Endodermal cell (in vitro differentiated cells): ENCODE measurements at regions not wholly inside any gene's neighbourhood (a gene's known extent, or its start where the extent isn't known, plus 50 kb on each side); places are given as distances from the start of the nearest gene placed in this dataset.

ENCODE experiments used
- DNase-seq: peaks from one replicate; pipeline ENCODE4 v3.0.0-alpha.2; 2017
- H3K27ac ChIP-seq: 2 replicates; pipeline ENCODE4 v1.5.1; 2013; ENCODE audit warnings: mild to moderate bottlenecking, low read depth, low read length, moderate library complexity
- H3K27me3 ChIP-seq: 2 replicates; pipeline ENCODE4 v1.6.1; 2013; ENCODE audit warnings: mild to moderate bottlenecking, low read length, moderate library complexity; ENCODE audit not compliant: insufficient read depth, control insufficient read depth, poor library complexity, severe bottlenecking
- H3K36me3 ChIP-seq: 2 replicates; pipeline ENCODE4 v1.7.0; 2013; ENCODE audit warnings: mild to moderate bottlenecking, low read length, moderate library complexity; ENCODE audit not compliant: control insufficient read depth, insufficient read depth
- H3K4me1 ChIP-seq: one replicate; pipeline ENCODE4 v1.7.0; 2013; ENCODE audit warnings: low read length; ENCODE audit not compliant: control insufficient read depth, insufficient read depth
- H3K4me3 ChIP-seq: 2 replicates; pipeline ENCODE4 v1.5.1; 2013; ENCODE audit warnings: mild to moderate bottlenecking, low read length, moderate library complexity
- H3K9ac ChIP-seq: 2 replicates; pipeline ENCODE4 v1.6.1; 2013; ENCODE audit warnings: mild to moderate bottlenecking, low read length, moderate library complexity; ENCODE audit not compliant: poor library complexity, severe bottlenecking; ENCODE audit errors: extremely low read depth
- H3K9me3 ChIP-seq: 2 replicates; pipeline ENCODE4 v1.6.1; 2013; ENCODE audit warnings: mild to moderate bottlenecking, low read length, moderate library complexity; ENCODE audit not compliant: control insufficient read depth
- H3K27ac Mint-ChIP-seq: 2 replicates; pipeline ENCODE4 v1.8.0; 2020; ENCODE audit warnings: mixed read lengths
- H3K27me3 Mint-ChIP-seq: 2 replicates; pipeline ENCODE4 v1.8.0; 2021; ENCODE audit warnings: mild to moderate bottlenecking, mixed read lengths; ENCODE audit not compliant: insufficient read depth
- H3K36me3 Mint-ChIP-seq: 2 replicates; pipeline ENCODE4 v1.8.0; 2020; ENCODE audit warnings: low read depth, mixed read lengths
- H3K4me1 Mint-ChIP-seq: 2 replicates; pipeline ENCODE4 v1.8.0; 2020; ENCODE audit warnings: mixed read lengths
- H3K4me3 Mint-ChIP-seq: 2 replicates; pipeline ENCODE4 v1.8.0; 2020; ENCODE audit warnings: mild to moderate bottlenecking, moderate library complexity, mixed read lengths
- H3K9me3 Mint-ChIP-seq: 2 replicates; pipeline ENCODE4 v1.8.0; 2020; ENCODE audit warnings: mild to moderate bottlenecking, mixed read lengths
- WGBS, 2 experiments: methylation state at CpG; one replicate each; pipeline versions ENCODE4 v1.1.5 to v1.1.7; 2013; ENCODE audit warnings: missing lambda C conversion rate in 2 of 2, mixed read lengths in 1 of 2; ENCODE audit not compliant: insufficient coverage in 1 of 2, insufficient read length in 1 of 2; 5-methylcytosine and 5-hydroxymethylcytosine counted together
- TF ChIP-seq, protein P1 (sequence below): fragments of 200-600 bp; sonication (generic); conservative IDR thresholded peaks from 2 replicates; pipeline ENCODE4 v1.5.0; 2021; ENCODE audit warnings: antibody characterized with exemption, mild to moderate bottlenecking

GRCh38 chr7:94330269-94331020, 64.2 kb upstream of the COL1A2 start:
- TF ChIP-seq, protein P1, sequence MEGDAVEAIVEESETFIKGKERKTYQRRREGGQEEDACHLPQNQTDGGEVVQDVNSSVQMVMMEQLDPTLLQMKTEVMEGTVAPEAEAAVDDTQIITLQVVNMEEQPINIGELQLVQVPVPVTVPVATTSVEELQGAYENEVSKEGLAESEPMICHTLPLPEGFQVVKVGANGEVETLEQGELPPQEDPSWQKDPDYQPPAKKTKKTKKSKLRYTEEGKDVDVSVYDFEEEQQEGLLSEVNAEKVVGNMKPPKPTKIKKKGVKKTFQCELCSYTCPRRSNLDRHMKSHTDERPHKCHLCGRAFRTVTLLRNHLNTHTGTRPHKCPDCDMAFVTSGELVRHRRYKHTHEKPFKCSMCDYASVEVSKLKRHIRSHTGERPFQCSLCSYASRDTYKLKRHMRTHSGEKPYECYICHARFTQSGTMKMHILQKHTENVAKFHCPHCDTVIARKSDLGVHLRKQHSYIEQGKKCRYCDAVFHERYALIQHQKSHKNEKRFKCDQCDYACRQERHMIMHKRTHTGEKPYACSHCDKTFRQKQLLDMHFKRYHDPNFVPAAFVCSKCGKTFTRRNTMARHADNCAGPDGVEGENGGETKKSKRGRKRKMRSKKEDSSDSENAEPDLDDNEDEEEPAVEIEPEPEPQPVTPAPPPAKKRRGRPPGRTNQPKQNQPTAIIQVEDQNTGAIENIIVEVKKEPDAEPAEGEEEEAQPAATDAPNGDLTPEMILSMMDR, result no peak
- H3K36me3 Mint-ChIP-seq, result no peaks in the 10 kb centered on the region
- no peak overlapping the region for H3K27ac Mint-ChIP-seq
- Histone ChIP-seq H3K9me3 (no peaks in the 10 kb centered on the region), H3K4me3 (no peak overlapping the region), H3K36me3 (no peaks in the 10 kb centered on the region), H3K4me1 (no peaks in the 10 kb centered on the region), H3K27me3 (peaks cover 52% of the 10 kb centered on the region), H3K9ac (no peak overlapping the region), H3K27ac (no peak overlapping the region)
- peaks cover 6% of the 10 kb centered on the region for H3K9me3 Mint-ChIP-seq
- peaks cover 6% of the 10 kb centered on the region for H3K4me1 Mint-ChIP-seq
- no peak overlapping the region for H3K4me3 Mint-ChIP-seq
- no peak for DNase-seq
- 79 to 80% methylated on average over 3 to 7 of the region's 7 CpGs for WGBS, 2 experiments
- H3K27me3 Mint-ChIP-seq, result peaks cover 42% of the 10 kb centered on the region

DNA sequence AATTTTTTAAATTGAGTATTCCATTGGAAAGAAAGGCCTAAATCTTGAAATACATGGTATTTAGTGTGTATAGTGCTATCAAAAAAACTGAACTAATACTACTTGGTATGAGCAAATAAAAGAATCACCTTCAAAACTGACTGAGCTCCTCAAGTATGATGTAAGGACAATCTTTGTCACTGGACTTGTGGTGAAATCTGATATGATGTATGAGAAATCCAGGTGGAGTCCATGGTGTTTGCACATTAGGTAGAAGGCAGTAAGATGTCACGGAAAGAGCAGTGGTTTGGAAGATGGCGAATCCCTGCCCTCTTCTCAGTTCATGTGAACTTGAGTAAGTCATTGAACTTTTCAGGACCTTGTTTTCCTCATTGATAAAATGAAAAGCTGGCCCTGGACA, 62.1 kb upstream of the COL1A2 start:
- H3K9ac ChIP-seq, result no peak overlapping the region
- H3K9me3 ChIP-seq, result no peaks in the 10 kb centered on the region
- DNase-seq, result no peak
- Mint-ChIP-seq H3K4me1 (peaks cover 18% of the 10 kb centered on the region), H3K36me3 (no peaks in the 10 kb centered on the region), H3K27ac (no peak overlapping the region), H3K27me3 (peaks cover 56% of the 10 kb centered on the region), H3K4me3 (no peak overlapping the region), H3K9me3 (no peaks in the 10 kb centered on the region)
- H3K27ac ChIP-seq, result no peak overlapping the region
- H3K36me3 ChIP-seq, result no peaks in the 10 kb centered on the region
- TF ChIP-seq, protein P1, result no peak
- 98 to 100% methylated on average over 2 of the region's 2 CpGs for WGBS, 2 experiments
- H3K27me3 ChIP-seq, result peaks cover 65% of the 10 kb centered on the region
- H3K4me1 ChIP-seq, result no peaks in the 10 kb centered on the region
- no peak overlapping the region for H3K4me3 ChIP-seq

DNA sequence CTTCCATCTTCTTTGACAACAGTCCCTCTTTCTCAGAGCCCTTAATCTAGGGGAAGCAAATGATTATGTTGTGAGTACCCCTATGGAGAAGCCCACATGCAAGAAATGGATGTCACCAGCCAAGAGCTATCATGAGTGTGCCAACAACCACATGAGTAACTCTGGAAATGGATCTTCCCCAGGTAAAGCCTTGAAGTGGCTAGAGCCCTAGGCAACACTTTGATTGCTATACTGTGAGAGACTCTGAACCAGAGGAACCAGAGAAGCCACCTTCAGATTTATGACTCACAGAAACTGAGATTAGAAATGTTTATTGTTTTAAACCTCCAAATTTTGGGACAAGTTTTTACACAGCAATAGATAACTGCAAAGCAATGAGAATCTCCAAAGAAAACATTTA, 60.9 kb upstream of the COL1A2 start:
- no peaks in the 10 kb centered on the region for H3K9me3 ChIP-seq
- TF ChIP-seq, protein P1, result no peak
- H3K4me1 ChIP-seq, result peaks cover 3% of the 10 kb centered on the region
- H3K4me1 Mint-ChIP-seq, result peaks cover 29% of the 10 kb centered on the region
- no peak overlapping the region for H3K27ac ChIP-seq
- no peak overlapping the region for H3K4me3 ChIP-seq
- no peak overlapping the region for H3K27ac Mint-ChIP-seq
- no peaks in the 10 kb centered on the region for H3K36me3 ChIP-seq
- DNase-seq, result no peak
- no peaks in the 10 kb centered on the region for H3K9me3 Mint-ChIP-seq
- H3K27me3 Mint-ChIP-seq, result peaks cover 66% of the 10 kb centered on the region
- H3K9ac ChIP-seq, result no peak overlapping the region
- no peaks in the 10 kb centered on the region for H3K36me3 Mint-ChIP-seq
- peaks cover 74% of the 10 kb centered on the region for H3K27me3 ChIP-seq
- no peak overlapping the region for H3K4me3 Mint-ChIP-seq
